HFFc6 (cell line): ENCODE measurements at regions not wholly inside any gene's neighbourhood (a gene's known extent, or its start where the extent isn't known, plus 50 kb on each side); places are given as distances from the start of the nearest gene placed in this dataset.

Experiments used
- DNase-seq: peaks from one replicate; pipeline ENCODE4 v3.0.0-alpha.2; 2018
- H3K27ac Mint-ChIP-seq: 2 replicates; pipeline ENCODE4 v1.8.0; 2020; ENCODE audit warnings: mild to moderate bottlenecking, mixed read lengths
- H3K27me3 Mint-ChIP-seq: 2 replicates; pipeline ENCODE4 v1.8.0; 2021; ENCODE audit warnings: mild to moderate bottlenecking, moderate library complexity, mixed read lengths; ENCODE audit not compliant: insufficient read depth
- H3K36me3 Mint-ChIP-seq: 2 replicates; pipeline ENCODE4 v1.8.0; 2021; ENCODE audit warnings: low read depth, mixed read lengths
- H3K4me1 Mint-ChIP-seq: 2 replicates; pipeline ENCODE4 v1.8.0; 2020; ENCODE audit warnings: low read depth, mixed read lengths
- H3K4me3 Mint-ChIP-seq: 2 replicates; pipeline ENCODE4 v1.8.0; 2020; ENCODE audit warnings: mild to moderate bottlenecking, moderate library complexity, mixed read lengths
- H3K9me3 Mint-ChIP-seq: 2 replicates; pipeline ENCODE4 v1.8.0; 2020; ENCODE audit warnings: mild to moderate bottlenecking, mixed read lengths
- TF ChIP-seq, protein P1 (sequence below): fragments of 200-600 bp; sonication (generic); IDR thresholded peaks from 2 replicates; pipeline ENCODE4 v1.5.0; 2021; ENCODE audit warnings: antibody characterized with exemption, mild to moderate bottlenecking

DNA sequence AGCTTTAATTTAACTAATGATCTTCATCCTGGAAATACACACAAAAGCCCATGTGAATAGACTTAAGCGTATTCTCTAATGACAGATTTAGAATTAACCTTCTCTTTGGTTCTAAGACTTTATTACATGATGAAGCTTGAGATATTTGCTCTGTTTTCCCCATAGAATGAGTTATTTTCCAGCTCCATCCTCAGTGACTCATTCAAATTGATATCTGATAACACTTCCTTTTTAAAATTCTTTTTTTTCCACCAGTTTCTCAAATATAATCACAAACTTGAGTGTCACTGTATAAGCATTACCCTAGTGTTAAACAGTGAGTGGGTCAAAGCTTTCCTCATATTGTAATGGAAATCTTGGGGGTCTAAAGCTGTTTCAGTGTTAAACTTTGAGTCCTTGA, 535.8 kb downstream of the KCNA4 start:
- Mint-ChIP-seq H3K36me3 (no peaks in the 10 kb centered on the region), H3K27ac (no peak overlapping the region), H3K4me1 (no peaks in the 10 kb centered on the region), H3K27me3 (no peaks in the 10 kb centered on the region), H3K4me3 (no peak overlapping the region), H3K9me3 (no peaks in the 10 kb centered on the region)
- TF ChIP-seq, protein P1, sequence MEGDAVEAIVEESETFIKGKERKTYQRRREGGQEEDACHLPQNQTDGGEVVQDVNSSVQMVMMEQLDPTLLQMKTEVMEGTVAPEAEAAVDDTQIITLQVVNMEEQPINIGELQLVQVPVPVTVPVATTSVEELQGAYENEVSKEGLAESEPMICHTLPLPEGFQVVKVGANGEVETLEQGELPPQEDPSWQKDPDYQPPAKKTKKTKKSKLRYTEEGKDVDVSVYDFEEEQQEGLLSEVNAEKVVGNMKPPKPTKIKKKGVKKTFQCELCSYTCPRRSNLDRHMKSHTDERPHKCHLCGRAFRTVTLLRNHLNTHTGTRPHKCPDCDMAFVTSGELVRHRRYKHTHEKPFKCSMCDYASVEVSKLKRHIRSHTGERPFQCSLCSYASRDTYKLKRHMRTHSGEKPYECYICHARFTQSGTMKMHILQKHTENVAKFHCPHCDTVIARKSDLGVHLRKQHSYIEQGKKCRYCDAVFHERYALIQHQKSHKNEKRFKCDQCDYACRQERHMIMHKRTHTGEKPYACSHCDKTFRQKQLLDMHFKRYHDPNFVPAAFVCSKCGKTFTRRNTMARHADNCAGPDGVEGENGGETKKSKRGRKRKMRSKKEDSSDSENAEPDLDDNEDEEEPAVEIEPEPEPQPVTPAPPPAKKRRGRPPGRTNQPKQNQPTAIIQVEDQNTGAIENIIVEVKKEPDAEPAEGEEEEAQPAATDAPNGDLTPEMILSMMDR = no peak
- no peak for DNase-seq

DNA sequence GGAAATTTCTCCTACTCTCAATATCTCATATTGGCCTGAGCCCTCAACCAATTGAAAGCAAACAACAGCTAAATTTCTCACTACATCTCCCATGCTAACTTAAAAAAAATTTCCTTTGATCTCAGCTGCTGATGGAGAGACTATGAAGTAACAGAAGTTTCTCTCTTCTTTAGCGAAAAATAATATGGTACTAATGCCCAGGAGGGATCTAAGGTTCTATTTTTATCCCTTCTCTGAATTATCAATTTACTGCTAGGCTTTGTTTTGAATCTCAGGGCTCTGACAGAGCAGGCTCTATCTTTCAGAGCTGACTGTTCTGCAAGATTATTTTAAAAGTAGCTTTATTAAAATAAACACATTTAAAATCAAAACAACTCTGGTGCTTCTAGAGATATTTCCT, 558.6 kb downstream of the KCNA4 start:
- Mint-ChIP-seq H3K4me3 (no peak overlapping the region), H3K36me3 (no peaks in the 10 kb centered on the region), H3K27me3 (no peaks in the 10 kb centered on the region; the same call in 1 of the 2 replicates), H3K9me3 (no peaks in the 10 kb centered on the region), H3K27ac (no peak overlapping the region), H3K4me1 (no peaks in the 10 kb centered on the region)
- no peak for DNase-seq
- TF ChIP-seq, protein P1 = no peak

DNA sequence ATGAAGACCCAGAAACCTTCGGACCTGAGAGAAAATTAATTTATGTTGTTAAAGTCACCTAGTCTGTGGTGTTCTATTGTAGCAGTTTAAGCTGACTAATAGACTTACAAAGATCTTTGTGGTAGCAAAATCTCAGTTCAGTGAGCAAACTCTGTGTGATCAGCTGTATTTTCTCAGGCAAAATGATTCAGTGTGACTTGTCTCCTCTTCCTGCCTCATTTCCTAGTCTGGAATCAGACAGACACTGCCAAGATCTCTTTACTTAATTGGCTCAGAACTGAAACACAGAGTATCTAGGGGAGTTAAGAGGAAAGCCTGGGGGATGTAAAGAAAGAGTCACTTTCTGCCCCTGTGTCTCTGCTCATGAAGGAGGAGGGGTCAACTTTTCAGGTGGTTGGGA, 564.7 kb downstream of the KCNA4 start:
- no peaks in the 10 kb centered on the region for H3K9me3 Mint-ChIP-seq
- H3K27me3 Mint-ChIP-seq = peaks cover 3% of the 10 kb centered on the region; the same call in 1 of the 2 replicates
- no peaks in the 10 kb centered on the region for H3K36me3 Mint-ChIP-seq
- TF ChIP-seq, protein P1 = no peak
- DNase-seq = peak; percentile 12
- peaks cover 13% of the 10 kb centered on the region for H3K4me1 Mint-ChIP-seq
- H3K4me3 Mint-ChIP-seq = no peak overlapping the region
- H3K27ac Mint-ChIP-seq = peak overlapping the region; percentile 22; the same call in 1 of the 2 replicates

DNA sequence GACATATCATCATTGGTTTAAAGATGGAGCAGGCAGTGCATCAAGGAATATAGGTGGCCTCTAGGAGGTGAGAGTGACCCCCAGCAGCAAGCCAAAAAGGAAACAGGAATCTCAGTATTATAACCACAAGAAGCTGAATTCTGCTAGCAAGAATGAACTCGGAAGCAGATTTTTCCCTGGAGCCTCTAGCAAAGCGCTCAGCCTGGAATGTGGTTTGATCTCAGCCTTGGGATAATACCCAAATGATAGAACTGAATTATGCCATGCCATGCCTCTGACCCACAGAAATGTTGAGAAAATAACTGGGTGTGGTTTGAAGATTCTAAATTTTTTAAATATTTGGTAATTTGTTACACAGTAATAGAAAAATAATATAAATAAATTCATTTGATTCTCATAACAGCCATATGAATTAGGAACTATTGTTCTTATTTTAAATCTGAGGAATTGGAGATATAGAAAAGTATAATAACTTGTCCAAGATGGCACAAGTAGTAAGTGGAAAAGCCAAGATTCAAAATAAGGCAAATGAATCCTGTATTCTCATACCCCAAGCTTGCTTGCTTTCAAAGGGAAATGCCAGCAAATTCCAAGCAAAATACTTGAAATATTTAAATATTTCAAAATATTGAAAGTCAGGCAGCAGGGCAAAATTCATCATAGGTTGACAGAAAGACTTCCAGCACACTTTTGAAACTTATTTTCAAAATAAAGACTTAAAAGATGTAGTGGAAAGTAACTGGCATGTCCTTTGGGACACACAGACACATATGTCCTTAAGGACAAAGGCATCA, 567.4 kb downstream of the KCNA4 start:
- TF ChIP-seq, protein P1 = no peak
- Mint-ChIP-seq H3K4me1 (peaks cover 13% of the 10 kb centered on the region), H3K27ac (no peak overlapping the region), H3K36me3 (no peaks in the 10 kb centered on the region), H3K4me3 (no peak overlapping the region), H3K9me3 (no peaks in the 10 kb centered on the region), H3K27me3 (peaks cover 7% of the 10 kb centered on the region)
- DNase-seq = no peak

DNA sequence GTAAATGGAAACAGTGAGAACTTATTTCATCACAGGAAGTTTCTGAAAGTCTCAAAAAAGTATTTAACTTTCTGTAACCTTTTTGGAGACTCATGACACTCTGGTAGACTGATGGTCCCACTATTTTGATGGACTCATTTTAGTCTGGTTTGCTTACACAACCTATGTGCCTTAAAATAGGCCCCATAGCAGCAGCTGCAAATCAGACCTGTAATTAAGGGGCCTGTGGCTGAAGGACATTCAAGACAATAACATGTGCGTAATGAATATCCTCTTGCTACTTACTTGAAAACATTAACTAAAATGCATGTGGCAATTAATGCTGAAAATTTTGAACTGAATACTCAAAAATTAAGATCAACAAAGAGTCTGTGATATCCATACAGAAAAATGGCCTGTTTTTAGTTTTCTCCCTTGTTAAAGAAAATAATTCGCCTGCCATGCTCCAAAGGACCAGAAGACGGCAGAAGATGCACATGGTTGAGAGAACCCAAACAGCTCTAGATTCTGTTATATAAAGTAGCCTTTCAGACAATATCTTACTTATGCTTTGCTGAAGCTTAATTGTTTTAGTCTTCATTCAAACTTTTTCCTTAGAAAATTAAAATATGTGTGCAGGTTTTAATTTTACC, 568.5 kb downstream of the KCNA4 start:
- H3K4me1 Mint-ChIP-seq = peaks cover 13% of the 10 kb centered on the region
- H3K4me3 Mint-ChIP-seq = no peak overlapping the region

More for the DNA sequence above, 568.5 kb downstream of the KCNA4 start:
- peak; percentile 24 for DNase-seq
- Mint-ChIP-seq H3K27ac (no peak overlapping the region), H3K27me3 (peaks cover 9% of the 10 kb centered on the region), H3K36me3 (no peaks in the 10 kb centered on the region), H3K9me3 (no peaks in the 10 kb centered on the region)
- TF ChIP-seq, protein P1 = peak; percentile 75
